HG03196 (cell line): ENCODE measurements at regions not wholly inside any gene's neighbourhood (a gene's known extent, or its start where the extent isn't known, plus 50 kb on each side); places are given as distances from the start of the nearest gene placed in this dataset.
"Not testable (repeated sequence)": the region's sequence is repeated elsewhere in the genome, so short reads cannot be mapped to it uniquely, and the experiment has no call there.

Experiments used
- ATAC-seq: cut with Tn5 transposase; IDR thresholded peaks from one replicate; pipeline ENCODE4 v1.9.1; 2021; ENCODE audit not compliant: unreplicated experiment

- no peak for ATAC-seq
Observed at GRCh38 chr4:147222906-147223305, 258.0 kb upstream of the EDNRA start.

- no peak for ATAC-seq
Observed at GRCh38 chr4:147223576-147223975, 257.3 kb upstream of the EDNRA start.

GRCh38 chr4:147236806-147237205, 244.1 kb upstream of the EDNRA start:
- ATAC-seq: no peak

GRCh38 chr4:147244786-147245185, 236.1 kb upstream of the EDNRA start:
- no peak for ATAC-seq

- ATAC-seq: no peak
Observed at GRCh38 chr4:147246096-147246495, 234.8 kb upstream of the EDNRA start.

GRCh38 chr4:147246528-147246927, 234.4 kb upstream of the EDNRA start:
- ATAC-seq: not testable (repeated sequence)

GRCh38 chr4:147247579-147247978, 233.3 kb upstream of the EDNRA start:
- ATAC-seq: no peak

- no peak for ATAC-seq
Observed at GRCh38 chr4:147250062-147250461, 230.8 kb upstream of the EDNRA start.

- not testable (repeated sequence) for ATAC-seq
Observed at GRCh38 chr4:147255268-147255667, 225.6 kb upstream of the EDNRA start.

GRCh38 chr4:147259271-147259670, 221.6 kb upstream of the EDNRA start:
- ATAC-seq: not testable (repeated sequence)

GRCh38 chr4:147284256-147284835, 196.6 kb upstream of the EDNRA start:
- ATAC-seq: no peak

GRCh38 chr4:147284935-147285334, 196.0 kb upstream of the EDNRA start:
- ATAC-seq: no peak

GRCh38 chr4:147285751-147286150, 195.1 kb upstream of the EDNRA start:
- no peak for ATAC-seq

- no peak for ATAC-seq
Observed at GRCh38 chr4:147286846-147287587, 193.9 kb upstream of the EDNRA start.

GRCh38 chr4:147287588-147287890, 193.4 kb upstream of the EDNRA start:
- no peak for ATAC-seq

- ATAC-seq: no peak
Observed at GRCh38 chr4:147288512-147288911, 192.4 kb upstream of the EDNRA start.

GRCh38 chr4:147289181-147289580, 191.7 kb upstream of the EDNRA start:
- no peak for ATAC-seq

- not testable (repeated sequence) for ATAC-seq
Observed at GRCh38 chr4:147292604-147293313, 188.1 kb upstream of the EDNRA start.

GRCh38 chr4:147293314-147293677, 187.6 kb upstream of the EDNRA start:
- not testable (repeated sequence) for ATAC-seq

- no peak for ATAC-seq
Observed at GRCh38 chr4:147299205-147299604, 181.7 kb upstream of the EDNRA start.

- ATAC-seq: no peak
Observed at GRCh38 chr4:147303174-147303872, 177.6 kb upstream of the EDNRA start.

GRCh38 chr4:147303873-147304229, 177.0 kb upstream of the EDNRA start:
- ATAC-seq: no peak
